ENCODE measurements at regions not wholly inside any gene's neighbourhood (a gene's known extent, or its start where the extent isn't known, plus 50 kb on each side); places are given as distances from the start of the nearest gene placed in this dataset.
"Not testable (repeated sequence)": the region's sequence is repeated elsewhere in the genome, so short reads cannot be mapped to it uniquely, and the experiment has no call there.

- DNase-seq, result no peak
Measured at GRCh38 chr7:106583706-106584690, 77.0 kb downstream of the CCDC71L start.

GRCh38 chr7:106583100-106583499 is 77.9 kb downstream of the CCDC71L start:
- DNase-seq, result peak; percentile 68

GRCh38 chr7:106582365-106582764 is 78.6 kb downstream of the CCDC71L start:
- no peak for DNase-seq

- DNase-seq, result not testable (repeated sequence)
Measured at GRCh38 chr7:106579086-106579485, 81.9 kb downstream of the CCDC71L start.

- DNase-seq, result no peak
Measured at GRCh38 chr7:106575138-106575823, 85.7 kb downstream of the CCDC71L start.

GRCh38 chr7:106573738-106574137 is 87.2 kb downstream of the CCDC71L start:
- DNase-seq, result no peak

GRCh38 chr7:106573125-106573663 is 87.8 kb downstream of the CCDC71L start:
- DNase-seq, result no peak

GRCh38 chr7:106572394-106573124 is 88.4 kb downstream of the CCDC71L start:
- no peak for DNase-seq

GRCh38 chr7:106571563-106571962 is 89.4 kb downstream of the CCDC71L start:
- DNase-seq, result no peak

- DNase-seq, result no peak
Measured at GRCh38 chr7:106570948-106571418, 90.0 kb downstream of the CCDC71L start.

GRCh38 chr7:106570146-106570545 is 90.8 kb downstream of the CCDC71L start:
- DNase-seq, result no peak

GRCh38 chr7:106569500-106569929 is 91.4 kb downstream of the CCDC71L start:
- no peak for DNase-seq

- DNase-seq, result peak; percentile 73
Measured at GRCh38 chr7:106568680-106569499, 92.1 kb downstream of the CCDC71L start.

- no peak for DNase-seq
Measured at GRCh38 chr7:106568002-106568679, 92.8 kb downstream of the CCDC71L start.

- DNase-seq, result not testable (repeated sequence)
Measured at GRCh38 chr7:106567204-106568001, 93.6 kb downstream of the CCDC71L start.

GRCh38 chr7:106566672-106567071 is 94.3 kb downstream of the CCDC71L start:
- DNase-seq, result no peak

GRCh38 chr7:106566196-106566595 is 94.8 kb downstream of the CCDC71L start:
- DNase-seq, result no peak

- no peak for DNase-seq
Measured at GRCh38 chr7:106565428-106565827, 95.5 kb downstream of the CCDC71L start.

GRCh38 chr7:106563466-106564150 is 97.3 kb downstream of the CCDC71L start:
- no peak for DNase-seq

Data from HCEC 1CT (cell line).